GM18505 (cell line): ENCODE measurements at regions not wholly inside any gene's neighbourhood (a gene's known extent, or its start where the extent isn't known, plus 50 kb on each side); places are given as distances from the start of the nearest gene placed in this dataset.

Experiments
- ATAC-seq: cut with Tn5 transposase; IDR thresholded peaks from one replicate; pipeline ENCODE4 v1.9.1; 2021; ENCODE audit not compliant: unreplicated experiment
- POLR2A ChIP-seq: IDR thresholded peaks from 4 replicates; pipeline ENCODE4 v1.6.1; 2011; ENCODE audit warnings: borderline replicate concordance; ENCODE audit not compliant: insufficient read depth, insufficient read length; ENCODE audit errors: extremely low read depth

DNA sequence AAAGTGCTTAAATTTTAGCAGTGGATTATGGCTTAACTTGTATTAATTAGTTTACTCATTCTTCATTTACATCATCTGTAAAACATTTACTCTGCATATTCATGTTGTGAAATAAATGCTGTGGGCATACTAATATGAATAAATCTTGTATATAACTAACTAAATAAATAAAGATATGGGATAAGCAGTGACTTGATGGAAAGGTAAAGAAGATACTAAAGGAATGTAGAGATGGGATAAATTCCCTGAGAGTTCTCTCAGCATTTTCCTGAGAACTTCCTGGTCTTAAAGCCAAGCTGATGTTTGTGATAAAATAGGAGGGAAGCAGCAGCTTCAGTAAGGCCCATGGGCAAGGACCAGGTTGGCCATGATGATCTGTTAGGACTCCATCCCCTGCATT, 652.1 kb downstream of the RNF144B start:
- no peak for ATAC-seq
- TF ChIP-seq POLR2A = no peak

DNA sequence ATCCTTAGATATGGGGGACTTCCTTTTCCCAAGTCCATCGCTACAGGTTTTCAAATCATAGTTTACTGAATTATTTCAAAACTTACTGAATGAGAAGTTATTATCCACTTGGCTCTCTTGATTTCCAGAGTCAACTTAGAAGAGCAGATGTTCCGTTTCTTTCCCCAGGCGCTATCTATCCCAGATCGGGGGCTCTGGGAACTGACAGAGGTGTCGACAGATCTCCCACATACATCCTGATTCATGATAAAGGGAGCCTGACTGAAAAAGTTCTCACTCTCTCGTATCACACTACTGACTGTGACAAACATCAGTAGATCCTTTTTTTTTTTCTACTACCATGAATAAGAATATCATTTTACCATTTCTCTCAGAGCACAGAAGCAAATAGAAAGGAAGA, 654.8 kb downstream of the RNF144B start:
- ATAC-seq = no peak
- TF ChIP-seq POLR2A = no peak

DNA sequence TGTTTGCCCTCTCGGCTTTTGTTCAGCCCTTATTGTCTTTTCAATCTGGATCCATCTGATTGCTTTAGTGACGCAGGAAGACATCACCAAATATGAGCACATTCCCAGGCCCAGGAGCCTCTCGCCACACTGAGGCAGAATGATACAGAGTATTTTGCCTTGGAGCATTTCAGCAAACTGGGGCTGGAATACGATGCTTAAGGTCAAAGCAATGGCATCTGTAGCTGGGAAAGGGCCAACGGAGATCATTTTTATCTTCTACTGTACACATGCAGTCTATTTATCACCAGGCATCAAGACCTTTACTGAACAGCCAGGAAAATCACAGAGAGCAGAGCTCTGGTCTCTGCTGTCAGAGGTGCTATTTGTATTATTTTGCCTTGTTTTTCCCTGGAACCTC, 655.3 kb downstream of the RNF144B start:
- no peak for TF ChIP-seq POLR2A
- ATAC-seq = no peak

DNA sequence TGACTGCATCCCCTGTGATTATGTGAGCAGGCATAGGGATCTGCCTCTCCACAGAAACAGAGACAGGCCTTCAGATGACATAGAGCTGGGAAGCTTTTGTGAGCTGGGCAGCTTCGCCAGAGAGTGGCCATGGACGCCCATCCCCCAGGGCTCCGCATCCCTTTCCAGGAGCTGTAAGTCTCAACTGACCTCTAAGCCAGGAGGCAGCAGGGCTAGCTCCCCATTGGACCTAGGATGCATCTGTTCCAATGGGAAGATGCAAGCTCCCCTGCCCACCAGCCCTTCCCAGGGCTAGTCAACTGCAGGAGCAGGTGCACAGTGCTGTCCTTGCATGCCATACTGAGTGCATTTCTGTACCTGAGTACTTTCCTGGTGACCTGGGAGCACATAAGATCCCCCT, 663.6 kb downstream of the RNF144B start:
- ATAC-seq = no peak
- TF ChIP-seq POLR2A = no peak

DNA sequence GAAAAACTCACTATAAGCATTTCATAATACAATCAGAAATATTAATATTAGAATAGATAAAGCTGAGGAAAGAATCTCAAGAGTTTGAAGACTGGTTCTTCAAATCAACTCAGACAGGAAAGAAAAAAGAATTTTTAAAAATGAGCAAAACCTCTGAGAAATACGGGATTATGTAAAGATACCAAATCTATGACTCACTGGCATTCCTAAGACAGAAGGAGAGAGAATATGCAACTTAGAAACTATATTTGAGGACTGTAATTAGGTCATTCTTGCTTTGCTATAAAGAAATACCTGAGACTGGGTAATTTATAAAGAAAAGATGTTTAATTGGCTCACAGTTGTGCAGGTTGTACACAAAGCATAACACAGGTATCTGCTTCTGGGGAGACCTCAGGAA, 665.1 kb downstream of the RNF144B start:
- no peak for ATAC-seq
- no peak for TF ChIP-seq POLR2A

DNA sequence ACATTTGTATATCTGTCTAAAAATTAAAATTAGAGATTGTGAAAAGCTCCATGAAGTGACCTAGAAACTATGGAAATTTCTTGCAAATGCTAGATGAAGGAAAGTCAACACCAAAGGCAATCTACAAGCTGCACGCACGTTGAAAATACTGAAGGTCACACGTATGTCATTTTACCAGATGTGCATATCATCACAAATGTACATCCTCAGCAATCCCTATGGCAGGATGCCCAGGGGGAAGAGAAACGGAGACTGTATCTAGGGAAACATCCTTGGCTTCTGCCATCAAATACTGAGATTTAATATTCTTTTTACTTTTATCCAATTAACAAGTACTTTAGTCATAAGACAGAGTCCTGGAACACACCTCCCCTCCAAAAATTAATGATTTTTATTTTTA, 672.0 kb downstream of the RNF144B start:
- ATAC-seq = no peak

DNA sequence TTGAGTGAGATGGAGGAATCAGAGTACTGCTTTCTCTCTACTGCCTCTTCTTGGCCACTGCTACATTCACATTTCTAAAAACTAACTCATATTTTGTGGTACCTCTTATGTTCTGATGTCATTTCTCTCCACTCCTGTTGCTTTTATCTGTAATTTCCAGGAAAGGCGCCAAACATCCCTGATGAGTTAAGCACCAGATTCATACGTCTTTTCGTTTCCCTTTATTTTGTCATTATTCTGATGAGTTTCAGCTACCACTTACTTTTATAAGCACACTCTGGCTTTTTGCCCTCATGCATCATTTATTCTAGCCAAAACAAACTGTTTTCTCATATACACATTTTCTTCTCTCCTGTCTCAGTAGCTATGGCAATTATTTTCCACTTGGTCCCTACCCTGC, 680.0 kb downstream of the RNF144B start:
- ATAC-seq = no peak
- TF ChIP-seq POLR2A = no peak

More for the DNA sequence above, 672.0 kb downstream of the RNF144B start:
- no peak for TF ChIP-seq POLR2A

DNA sequence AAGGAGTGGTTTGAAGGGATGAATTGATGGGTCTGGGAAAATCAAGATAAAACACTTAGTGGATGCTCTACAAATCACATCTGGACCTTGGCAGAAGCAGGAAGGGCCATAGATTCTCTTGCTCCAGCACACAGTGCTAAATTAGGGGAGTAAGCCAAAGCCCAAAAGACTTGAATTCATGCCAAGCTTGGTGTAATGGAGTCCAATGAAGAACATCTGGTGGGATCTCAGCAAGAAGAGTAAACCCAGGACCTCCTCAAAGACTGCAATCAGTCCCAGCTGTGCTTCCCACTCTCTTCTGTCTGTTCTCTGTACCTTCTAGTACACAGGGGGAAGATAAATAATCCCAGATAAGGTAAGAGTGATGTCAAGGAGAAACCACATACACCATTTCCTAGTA, 683.4 kb downstream of the RNF144B start:
- ATAC-seq = no peak
- no peak for TF ChIP-seq POLR2A

DNA sequence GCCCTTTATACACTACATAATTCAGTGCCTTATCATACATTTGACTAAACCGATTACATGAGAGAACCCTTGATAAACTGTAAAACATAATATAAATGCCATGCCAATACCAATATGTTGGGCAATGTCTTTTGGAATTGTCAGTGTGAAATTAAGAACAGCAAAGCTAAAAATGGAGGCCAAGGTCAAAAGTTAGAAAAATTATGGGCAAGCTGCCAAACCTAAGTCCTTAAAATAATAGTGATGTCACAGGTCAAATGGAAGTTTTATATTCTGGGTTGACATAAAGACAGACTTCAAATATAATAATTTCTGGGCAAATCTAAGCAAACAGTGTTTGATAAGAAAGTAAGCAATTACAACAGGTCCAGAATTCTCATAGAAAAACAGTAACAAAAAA, 696.7 kb downstream of the RNF144B start:
- no peak for TF ChIP-seq POLR2A
- no peak for ATAC-seq

DNA sequence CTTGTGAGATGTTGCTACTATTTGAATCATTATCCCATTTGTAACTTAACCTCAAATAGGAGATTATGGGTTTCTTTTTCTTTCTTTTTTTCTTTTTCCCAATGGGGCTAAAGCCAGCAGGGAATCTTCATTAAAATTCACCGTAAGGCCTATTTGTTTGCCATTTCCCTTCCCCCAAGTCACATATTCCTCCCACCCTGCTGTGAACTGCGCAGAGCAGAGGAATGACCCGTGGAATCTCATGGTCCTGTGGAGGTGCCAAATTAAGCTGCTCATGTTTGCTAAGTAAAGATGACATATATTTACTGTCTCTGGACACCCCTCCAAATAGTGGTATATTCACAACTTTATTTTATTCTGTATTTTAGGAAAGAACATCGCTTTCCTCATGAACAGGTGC, 699.3 kb downstream of the RNF144B start:
- no peak for TF ChIP-seq POLR2A
- no peak for ATAC-seq

DNA sequence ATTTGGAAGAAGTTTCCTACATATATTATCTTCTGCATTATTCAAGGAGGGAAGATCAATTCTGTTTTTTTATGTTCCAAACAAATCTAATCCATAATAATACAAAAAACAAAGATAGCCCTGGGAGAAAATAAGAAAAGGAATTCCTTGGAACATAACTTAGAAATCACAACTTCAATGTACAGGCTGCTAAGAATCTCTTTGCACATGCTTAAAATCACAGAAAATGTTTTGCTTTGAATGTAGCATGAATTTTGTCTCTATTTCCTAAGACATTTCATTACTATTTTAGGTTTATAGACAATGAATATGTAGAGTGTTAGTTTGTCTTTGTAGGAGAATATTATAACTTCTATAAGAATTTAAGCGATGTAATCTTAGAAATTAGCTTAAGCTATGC, 700.1 kb downstream of the RNF144B start:
- TF ChIP-seq POLR2A = no peak
- ATAC-seq = no peak

DNA sequence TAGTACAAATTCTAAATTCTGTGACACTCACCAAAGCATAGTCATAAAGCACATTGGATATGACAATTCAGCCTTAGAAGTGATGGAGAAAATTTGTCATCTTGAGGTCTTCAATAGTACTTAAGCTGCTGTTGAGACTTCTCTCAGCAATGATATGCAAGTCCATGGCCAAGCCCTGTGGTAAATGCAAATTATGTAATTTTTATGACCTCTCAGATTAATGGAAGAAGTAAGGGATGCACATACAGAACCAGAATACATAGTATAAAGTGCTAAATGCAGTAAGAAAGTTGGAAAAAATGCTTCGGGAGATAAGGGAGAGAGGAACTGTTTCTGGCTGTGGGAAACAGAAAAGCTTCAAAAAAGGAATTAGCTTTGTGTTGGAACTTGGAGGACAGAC, 700.7 kb downstream of the RNF144B start:
- no peak for TF ChIP-seq POLR2A
- no peak for ATAC-seq

DNA sequence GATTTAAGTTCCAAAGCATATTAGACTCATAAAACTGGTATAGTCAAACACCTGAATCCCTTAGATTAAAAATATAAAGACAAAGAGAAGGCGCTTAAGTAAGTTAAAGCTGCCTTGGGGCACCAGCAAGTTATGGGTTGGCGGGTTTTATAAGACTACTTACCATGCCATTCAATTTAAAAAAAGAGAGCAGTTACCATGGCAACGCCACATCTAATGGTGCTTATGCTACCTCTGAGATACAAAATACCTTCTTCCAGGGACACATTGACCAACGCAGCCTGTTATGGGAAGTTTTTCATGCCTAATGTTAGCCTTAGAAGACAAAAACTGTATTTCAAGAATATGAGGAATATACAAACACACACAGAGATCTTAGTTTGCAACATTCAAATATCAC, 713.6 kb downstream of the RNF144B start:
- no peak for TF ChIP-seq POLR2A
- no peak for ATAC-seq

DNA sequence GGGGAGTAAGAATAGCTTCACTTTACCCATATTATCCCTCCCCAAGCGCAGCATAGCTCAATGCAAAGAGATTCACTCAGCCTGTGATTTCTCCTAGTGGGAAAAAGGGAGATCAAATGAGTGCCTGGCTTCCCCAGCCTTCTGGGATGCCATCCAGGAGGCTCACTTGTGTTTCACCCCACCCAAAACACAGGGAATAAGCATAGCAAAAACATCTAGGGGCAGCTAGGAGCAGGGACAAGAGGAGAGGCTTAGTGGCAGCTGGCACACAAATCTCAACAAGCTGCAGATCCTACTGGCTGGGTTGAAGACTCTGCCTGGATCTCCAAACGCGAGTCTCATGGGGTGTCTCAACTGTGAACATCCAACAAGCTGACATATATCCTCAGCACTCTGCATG, 715.8 kb downstream of the RNF144B start:
- ATAC-seq = no peak
- TF ChIP-seq POLR2A = no peak

DNA sequence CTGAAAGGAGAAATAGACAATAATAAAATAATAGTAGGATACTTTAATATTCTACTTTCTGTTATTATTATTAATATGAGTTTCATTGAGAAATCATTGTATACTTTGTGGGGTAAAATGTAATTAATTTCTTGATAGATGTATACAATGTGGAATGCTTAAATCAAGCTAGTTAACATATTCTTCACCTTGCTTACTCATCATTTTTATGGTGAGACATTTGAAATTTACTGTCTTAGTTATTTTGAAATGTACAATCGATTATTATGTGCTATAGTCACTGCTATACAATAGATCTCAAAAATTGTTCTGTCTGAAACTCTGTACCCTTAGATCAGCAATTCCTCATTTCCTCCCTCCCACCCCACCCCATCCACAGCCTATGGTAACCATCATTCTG, 720.3 kb downstream of the RNF144B start:
- no peak for ATAC-seq
- no peak for TF ChIP-seq POLR2A

DNA sequence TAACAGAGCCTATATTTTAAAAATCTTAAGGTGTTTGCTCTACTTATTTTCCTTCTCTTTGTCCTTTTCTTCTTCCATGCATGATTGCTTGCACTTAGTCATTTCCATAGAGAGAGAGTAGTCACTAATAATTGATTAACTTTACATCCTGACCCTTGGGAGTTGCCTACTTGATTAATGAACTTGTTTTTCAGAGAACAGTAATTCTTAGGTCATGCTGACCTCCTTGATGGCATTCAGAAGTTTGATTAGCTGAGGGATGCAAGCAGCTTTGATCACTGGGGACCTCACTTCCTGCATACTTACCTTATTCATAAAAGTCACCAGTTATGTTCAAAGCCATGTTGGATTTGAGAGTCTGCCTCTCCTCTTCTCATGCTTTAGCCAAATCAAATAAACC, 715.6 kb upstream of the ID4 start:
- no peak for TF ChIP-seq POLR2A

DNA sequence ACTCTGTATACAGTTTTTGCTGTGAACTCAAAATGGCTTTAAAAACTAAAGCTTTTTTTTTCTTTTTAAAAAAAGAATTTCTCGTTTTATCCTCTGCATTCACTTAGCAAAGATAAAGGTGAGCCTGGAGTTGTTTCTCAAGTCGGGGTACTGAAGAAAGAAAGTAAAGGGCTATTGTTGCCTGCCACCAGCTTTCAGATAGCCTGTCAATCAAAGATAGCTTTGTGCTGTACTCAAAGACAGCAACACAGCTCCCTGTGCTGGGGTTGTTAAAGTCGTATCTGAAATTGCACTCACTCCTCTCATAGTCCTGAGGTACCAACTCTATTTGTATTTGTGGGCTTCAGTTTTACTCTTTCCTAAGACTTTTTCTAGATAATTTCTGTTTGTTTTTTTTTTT, 710.1 kb upstream of the ID4 start:
- no peak for ATAC-seq
- TF ChIP-seq POLR2A = no peak

More for the DNA sequence above, 715.6 kb upstream of the ID4 start:
- no peak for ATAC-seq

DNA sequence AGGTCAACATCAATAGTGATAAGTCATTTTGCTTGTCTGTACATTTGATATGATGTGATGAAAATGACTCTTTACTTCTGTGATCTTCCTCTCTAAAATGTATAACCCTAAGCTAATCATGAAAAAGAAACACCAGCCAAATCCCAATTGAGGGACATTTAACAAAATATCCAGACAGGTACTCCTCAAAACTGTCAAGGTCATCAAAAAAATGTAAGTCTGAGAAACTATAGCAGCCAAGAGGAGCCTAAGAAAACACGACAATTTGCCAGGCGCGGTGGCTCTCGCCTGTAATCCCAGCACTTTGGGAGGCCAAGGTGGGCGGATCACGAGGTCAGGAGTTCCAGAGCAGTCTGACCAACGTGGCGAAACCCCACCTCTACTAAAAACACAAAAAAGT, 708.5 kb upstream of the ID4 start:
- no peak for TF ChIP-seq POLR2A
- ATAC-seq = no peak
